ENCODE measurements at regions not wholly inside any gene's neighbourhood (a gene's known extent, or its start where the extent isn't known, plus 50 kb on each side); places are given as distances from the start of the nearest gene placed in this dataset.
A peak's percentile ranks its signal among the peaks of the same experiment; 100 is the strongest.

GRCh38 chr5:142482207-142482606, 157.4 kb upstream of the SPRY4 start:
- Histone ChIP-seq H3K4me3 (ENCODE audit: low read length) (no peak overlapping the region), H3K18ac (ENCODE audit: low read length) (no peak overlapping the region), H2BK15ac (replicated peaks; ENCODE audit: low read depth) (no peak overlapping the region), H2BK5ac (ENCODE audit: low read length) (no peak overlapping the region), H3K4ac (ENCODE audit: low read depth, low read length) (no peak overlapping the region), H3K79me1 (ENCODE audit: low read length) (no peaks in the 10 kb centered on the region), H4K8ac (ENCODE audit: low read depth, low read length) (no peak overlapping the region), H2AK5ac (ENCODE audit: low read length) (peak overlapping the region; percentile 60), H3K9ac (ENCODE audit: low read length) (no peak overlapping the region), H3K36me3 (ENCODE audit: control insufficient read depth, insufficient read depth, low read length) (no peaks in the 10 kb centered on the region), H3K56ac (ENCODE audit: low read length) (no peak overlapping the region), H2BK120ac (ENCODE audit: low read depth, low read length) (no peak overlapping the region), H3K23ac (ENCODE audit: low read length) (no peak overlapping the region), H3K27ac (ENCODE audit: low read depth, low read length) (no peak overlapping the region), H3K4me1 (ENCODE audit: control insufficient read depth, low read depth, low read length) (no peaks in the 10 kb centered on the region), H4K5ac (ENCODE audit: low read length) (no peak overlapping the region), H3K4me2 (ENCODE audit: low read length) (no peak overlapping the region), H3K79me2 (ENCODE audit: control insufficient read depth, insufficient read depth, low read length) (no peaks in the 10 kb centered on the region), H3K27me3 (ENCODE audit: insufficient read depth, low read length, poor library complexity) (no peaks in the 10 kb centered on the region)
- WGBS (ENCODE audit: extremely low coverage, insufficient coverage, low lambda C conversion rate), result no CpG with 5 or more reads among the region's 2 CpGs
- no peak for DNase-seq

- no peaks in the 10 kb centered on the region for H3K79me1 ChIP-seq (ENCODE audit: low read length)
- H3K56ac ChIP-seq (ENCODE audit: low read length), result no peak overlapping the region
- H2AK5ac ChIP-seq (ENCODE audit: low read length), result no peak overlapping the region
- H3K27ac ChIP-seq (ENCODE audit: low read depth, low read length), result no peak overlapping the region
- H4K8ac ChIP-seq (ENCODE audit: low read depth, low read length), result no peak overlapping the region
- no peaks in the 10 kb centered on the region for H3K36me3 ChIP-seq (ENCODE audit: control insufficient read depth, insufficient read depth, low read length)
- H3K9ac ChIP-seq (ENCODE audit: low read length), result no peak overlapping the region
- no peak overlapping the region for H3K23ac ChIP-seq (ENCODE audit: low read length)
- no peak overlapping the region for H2BK120ac ChIP-seq (ENCODE audit: low read depth, low read length)
- no peaks in the 10 kb centered on the region for H3K4me1 ChIP-seq (ENCODE audit: control insufficient read depth, low read depth, low read length)
- no peak overlapping the region for H3K4ac ChIP-seq (ENCODE audit: low read depth, low read length)
- no peak overlapping the region for H3K4me2 ChIP-seq (ENCODE audit: low read length)
- no peak for DNase-seq
- H3K18ac ChIP-seq (ENCODE audit: low read length), result no peak overlapping the region
- H3K4me3 ChIP-seq (ENCODE audit: low read length), result no peak overlapping the region
- no peaks in the 10 kb centered on the region for H3K79me2 ChIP-seq (ENCODE audit: control insufficient read depth, insufficient read depth, low read length)
- H4K5ac ChIP-seq (ENCODE audit: low read length), result no peak overlapping the region
- peak overlapping the region; percentile 8 for H2BK15ac ChIP-seq (replicated peaks; ENCODE audit: low read depth)
- no peaks in the 10 kb centered on the region for H3K27me3 ChIP-seq (ENCODE audit: insufficient read depth, low read length, poor library complexity)
- WGBS (ENCODE audit: extremely low coverage, insufficient coverage, low lambda C conversion rate), result no CpG with 5 or more reads among the region's 3 CpGs
- no peak overlapping the region for H2BK5ac ChIP-seq (ENCODE audit: low read length)
Measured at GRCh38 chr5:142481410-142481809, 156.6 kb upstream of the SPRY4 start.

- no CpG with 5 or more reads among the region's 3 CpGs for WGBS (ENCODE audit: extremely low coverage, insufficient coverage, low lambda C conversion rate)
- no peaks in the 10 kb centered on the region for H3K79me1 ChIP-seq (ENCODE audit: low read length)
- no peak for DNase-seq
- no peak overlapping the region for H2BK5ac ChIP-seq (ENCODE audit: low read length)
- H3K4ac ChIP-seq (ENCODE audit: low read depth, low read length), result no peak overlapping the region
- no peak overlapping the region for H4K5ac ChIP-seq (ENCODE audit: low read length)
- no peak overlapping the region for H3K27ac ChIP-seq (ENCODE audit: low read depth, low read length)
- no peaks in the 10 kb centered on the region for H3K79me2 ChIP-seq (ENCODE audit: control insufficient read depth, insufficient read depth, low read length)
- peaks cover 2% of the 10 kb centered on the region for H3K4me1 ChIP-seq (ENCODE audit: control insufficient read depth, low read depth, low read length)
- H4K8ac ChIP-seq (ENCODE audit: low read depth, low read length), result no peak overlapping the region
- no peak overlapping the region for H3K23ac ChIP-seq (ENCODE audit: low read length)
- no peak overlapping the region for H3K9ac ChIP-seq (ENCODE audit: low read length)
- no peak overlapping the region for H3K4me2 ChIP-seq (ENCODE audit: low read length)
- no peak overlapping the region for H2AK5ac ChIP-seq (ENCODE audit: low read length)
- no peak overlapping the region for H3K4me3 ChIP-seq (ENCODE audit: low read length)
- H3K27me3 ChIP-seq (ENCODE audit: insufficient read depth, low read length, poor library complexity), result no peaks in the 10 kb centered on the region
- no peak overlapping the region for H3K56ac ChIP-seq (ENCODE audit: low read length)
- H2BK15ac ChIP-seq (replicated peaks; ENCODE audit: low read depth), result no peak overlapping the region
- no peaks in the 10 kb centered on the region for H3K36me3 ChIP-seq (ENCODE audit: control insufficient read depth, insufficient read depth, low read length)
- H2BK120ac ChIP-seq (ENCODE audit: low read depth, low read length), result no peak overlapping the region
- H3K18ac ChIP-seq (ENCODE audit: low read length), result no peak overlapping the region
Measured at GRCh38 chr5:142479854-142480519, 155.2 kb upstream of the SPRY4 start.

- no peak overlapping the region for H2BK15ac ChIP-seq (replicated peaks; ENCODE audit: low read depth)
- H3K4ac ChIP-seq (ENCODE audit: low read depth, low read length), result no peak overlapping the region
- H3K36me3 ChIP-seq (ENCODE audit: control insufficient read depth, insufficient read depth, low read length), result no peaks in the 10 kb centered on the region
- H3K4me2 ChIP-seq (ENCODE audit: low read length), result no peak overlapping the region
- no peaks in the 10 kb centered on the region for H3K79me2 ChIP-seq (ENCODE audit: control insufficient read depth, insufficient read depth, low read length)
- no peak for DNase-seq
- H3K27ac ChIP-seq (ENCODE audit: low read depth, low read length), result no peak overlapping the region
- no peak overlapping the region for H2AK5ac ChIP-seq (ENCODE audit: low read length)
- H3K4me3 ChIP-seq (ENCODE audit: low read length), result no peak overlapping the region
- no peaks in the 10 kb centered on the region for H3K27me3 ChIP-seq (ENCODE audit: insufficient read depth, low read length, poor library complexity)
- no peak overlapping the region for H4K8ac ChIP-seq (ENCODE audit: low read depth, low read length)
- no peak overlapping the region for H3K23ac ChIP-seq (ENCODE audit: low read length)
- no peak overlapping the region for H2BK5ac ChIP-seq (ENCODE audit: low read length)
- no peaks in the 10 kb centered on the region for H3K79me1 ChIP-seq (ENCODE audit: low read length)
- no peak overlapping the region for H3K56ac ChIP-seq (ENCODE audit: low read length)
- no peak overlapping the region for H4K5ac ChIP-seq (ENCODE audit: low read length)
- no peak overlapping the region for H2BK120ac ChIP-seq (ENCODE audit: low read depth, low read length)
- H3K18ac ChIP-seq (ENCODE audit: low read length), result no peak overlapping the region
- H3K4me1 ChIP-seq (ENCODE audit: control insufficient read depth, low read depth, low read length), result peaks cover 8% of the 10 kb centered on the region
- H3K9ac ChIP-seq (ENCODE audit: low read length), result no peak overlapping the region
Measured at GRCh38 chr5:142479150-142479549, 154.3 kb upstream of the SPRY4 start.

GRCh38 chr5:142478113-142478512, 153.3 kb upstream of the SPRY4 start:
- no peak overlapping the region for H3K4me2 ChIP-seq (ENCODE audit: low read length)
- peaks cover 8% of the 10 kb centered on the region for H3K4me1 ChIP-seq (ENCODE audit: control insufficient read depth, low read depth, low read length)
- no peak overlapping the region for H3K27ac ChIP-seq (ENCODE audit: low read depth, low read length)
- H3K79me1 ChIP-seq (ENCODE audit: low read length), result no peaks in the 10 kb centered on the region
- H3K4ac ChIP-seq (ENCODE audit: low read depth, low read length), result peak overlapping the region; percentile 60
- no peak overlapping the region for H3K4me3 ChIP-seq (ENCODE audit: low read length)
- H3K23ac ChIP-seq (ENCODE audit: low read length), result no peak overlapping the region
- no peaks in the 10 kb centered on the region for H3K79me2 ChIP-seq (ENCODE audit: control insufficient read depth, insufficient read depth, low read length)
- no CpG with 5 or more reads among the region's 1 CpG for WGBS (ENCODE audit: extremely low coverage, insufficient coverage, low lambda C conversion rate)
- DNase-seq, result no peak
- no peak overlapping the region for H4K8ac ChIP-seq (ENCODE audit: low read depth, low read length)
- peak overlapping the region; percentile 25 for H3K18ac ChIP-seq (ENCODE audit: low read length)
- no peak overlapping the region for H3K56ac ChIP-seq (ENCODE audit: low read length)
- peak overlapping the region; percentile 22 for H2BK15ac ChIP-seq (replicated peaks; ENCODE audit: low read depth)
- no peaks in the 10 kb centered on the region for H3K36me3 ChIP-seq (ENCODE audit: control insufficient read depth, insufficient read depth, low read length)
- no peak overlapping the region for H2BK5ac ChIP-seq (ENCODE audit: low read length)
- H3K27me3 ChIP-seq (ENCODE audit: insufficient read depth, low read length, poor library complexity), result no peaks in the 10 kb centered on the region
- peak overlapping the region; percentile 69 for H2BK120ac ChIP-seq (ENCODE audit: low read depth, low read length)
- H2AK5ac ChIP-seq (ENCODE audit: low read length), result no peak overlapping the region
- no peak overlapping the region for H4K5ac ChIP-seq (ENCODE audit: low read length)
- no peak overlapping the region for H3K9ac ChIP-seq (ENCODE audit: low read length)

- WGBS (ENCODE audit: extremely low coverage, insufficient coverage, low lambda C conversion rate), result no CpG with 5 or more reads among the region's 2 CpGs
- no peak overlapping the region for H4K8ac ChIP-seq (ENCODE audit: low read depth, low read length)
- peak; percentile 99 for DNase-seq
- no peak overlapping the region for H3K9ac ChIP-seq (ENCODE audit: low read length)
- H3K56ac ChIP-seq (ENCODE audit: low read length), result peak overlapping the region; percentile 63
- H3K79me1 ChIP-seq (ENCODE audit: low read length), result no peaks in the 10 kb centered on the region
- peaks cover 8% of the 10 kb centered on the region for H3K4me1 ChIP-seq (ENCODE audit: control insufficient read depth, low read depth, low read length)
- H3K4me2 ChIP-seq (ENCODE audit: low read length), result no peak overlapping the region
- no peaks in the 10 kb centered on the region for H3K79me2 ChIP-seq (ENCODE audit: control insufficient read depth, insufficient read depth, low read length)
- H3K27me3 ChIP-seq (ENCODE audit: insufficient read depth, low read length, poor library complexity), result no peaks in the 10 kb centered on the region
- peak overlapping the region; percentile 90 for H2BK5ac ChIP-seq (ENCODE audit: low read length)
- no peak overlapping the region for H2BK120ac ChIP-seq (ENCODE audit: low read depth, low read length)
- no peak overlapping the region for H3K4me3 ChIP-seq (ENCODE audit: low read length)
- H3K27ac ChIP-seq (ENCODE audit: low read depth, low read length), result peak overlapping the region; percentile 50
- H3K36me3 ChIP-seq (ENCODE audit: control insufficient read depth, insufficient read depth, low read length), result no peaks in the 10 kb centered on the region
- H2BK15ac ChIP-seq (replicated peaks; ENCODE audit: low read depth), result no peak overlapping the region
- H3K18ac ChIP-seq (ENCODE audit: low read length), result peak overlapping the region; percentile 9
- no peak overlapping the region for H3K4ac ChIP-seq (ENCODE audit: low read depth, low read length)
- H3K23ac ChIP-seq (ENCODE audit: low read length), result no peak overlapping the region
- H2AK5ac ChIP-seq (ENCODE audit: low read length), result peak overlapping the region; percentile 2
- H4K5ac ChIP-seq (ENCODE audit: low read length), result no peak overlapping the region
Measured at GRCh38 chr5:142475102-142475513, 150.3 kb upstream of the SPRY4 start.

Measured in mesendoderm (in vitro differentiated cells).